Endothelial cell of umbilical vein (primary cell): ENCODE measurements at regions not wholly inside any gene's neighbourhood (a gene's known extent, or its start where the extent isn't known, plus 50 kb on each side); places are given as distances from the start of the nearest gene placed in this dataset.

Experiments
- BruUV-seq: library from RNA; stranded (reverse); fragments of 400-500 nt; replicated peaks from 2 replicates; lab custom pipeline; 2021; lab: Mats Ljungman, UMichigan
- CTCF ChIA-PET: fragments of 300-600, 350-600 bp; sonication (Branson Sonifier 250); formaldehyde crosslinking; loops from one replicate; lab custom pipeline; 2021; ENCODE audit warnings: antibody characterized with exemption, inconsistent platforms; lab: Charles Lee
- POLR2A ChIA-PET: fragments of 300-600, 350-600 bp; sonication (Branson Sonifier 250); formaldehyde crosslinking; loops from one replicate; lab custom pipeline; 2021; ENCODE audit warnings: antibody characterized with exemption, inconsistent platforms; lab: Charles Lee
- DNase-seq: peaks from one replicate; pipeline ENCODE4 v3.0.0-alpha.2; 2011; ENCODE audit warnings: low read depth, low spot score
- FAIRE-seq: peaks from 2 replicates; lab custom pipeline; 2011; peaks lifted over from hg19 to GRCh38; lab: Jason Lieb, UNC
- H2AFZ ChIP-seq: 2 replicates; pipeline ENCODE4 v1.6.0; 2012; ENCODE audit warnings: low read depth, low read length, control low read depth, inconsistent platforms
- H3K27ac ChIP-seq: 2 replicates; pipeline ENCODE4 v1.5.1; 2011; ENCODE audit warnings: low read depth, mild to moderate bottlenecking, control low read depth, low read length, moderate library complexity; ENCODE audit not compliant: insufficient read depth
- H3K27me3 ChIP-seq, 2 experiments: 2 replicates each; pipeline versions ENCODE4 v1.6.0 to v1.6.1; 2011; ENCODE audit warnings: low read length in 2 of 2, mixed read lengths in 1 of 2; ENCODE audit not compliant: control insufficient read depth in 2 of 2, insufficient read depth in 2 of 2
- H3K36me3 ChIP-seq, 2 experiments: 2 replicates in 1 of 2; 3 replicates in 1 of 2; pipeline ENCODE4 v1.5.1; 2011; ENCODE audit warnings: low read length in 2 of 2, mild to moderate bottlenecking in 1 of 2, moderate library complexity in 1 of 2; ENCODE audit not compliant: control insufficient read depth in 2 of 2, insufficient read depth in 2 of 2; ENCODE audit errors: extremely low read depth in 1 of 2
- H3K4me1 ChIP-seq: 3 replicates; pipeline ENCODE4 v1.5.1; 2011; ENCODE audit warnings: mild to moderate bottlenecking, low read length; ENCODE audit not compliant: control insufficient read depth, insufficient read depth; ENCODE audit errors: extremely low read depth
- H3K4me2 ChIP-seq: 2 replicates; pipeline ENCODE4 v1.6.1; 2011; ENCODE audit warnings: low read length, control low read depth, mixed read lengths; ENCODE audit not compliant: insufficient read depth
- H3K4me3 ChIP-seq, 3 experiments: fragments of 200-600 bp in 1 of 3; sonication (generic), shearing (Covaris generic) in 1 of 3; replicated peaks in 1 of 3; 2 replicates each; pipeline ENCODE4 v1.5.1; 2011 to 2016; ENCODE audit warnings: control low read depth in 3 of 3, low read length in 3 of 3, mild to moderate bottlenecking in 2 of 3, inconsistent platforms in 1 of 3, low read depth in 1 of 3, moderate library complexity in 1 of 3; ENCODE audit not compliant: insufficient read depth in 1 of 3
- H3K79me2 ChIP-seq: 2 replicates; pipeline ENCODE4 v1.6.0; 2012; ENCODE audit warnings: low read length, inconsistent platforms; ENCODE audit not compliant: control insufficient read depth, insufficient read depth
- H3K9ac ChIP-seq: replicated peaks from 2 replicates; pipeline ENCODE3; 2011; ENCODE audit warnings: low read length, control low read depth; ENCODE audit not compliant: insufficient read depth; ENCODE audit errors: extremely low read depth
- H3K9me1 ChIP-seq: replicated peaks from 3 replicates; pipeline ENCODE4 v1.6.0; 2011; ENCODE audit warnings: mild to moderate bottlenecking, low read length; ENCODE audit not compliant: control insufficient read depth, insufficient read depth; ENCODE audit errors: extremely low read depth
- H3K9me3 ChIP-seq: replicated peaks from 2 replicates; pipeline ENCODE4 v1.5.1; 2012; ENCODE audit warnings: low read length, inconsistent platforms; ENCODE audit not compliant: control insufficient read depth, insufficient read depth
- H4K20me1 ChIP-seq: replicated peaks from 2 replicates; pipeline ENCODE3; 2011; ENCODE audit warnings: mild to moderate bottlenecking, low read length; ENCODE audit not compliant: control insufficient read depth, insufficient read depth; ENCODE audit errors: extremely low read depth
- CTCF ChIP-seq, 2 donors: IDR thresholded peaks; 1 replicate in 1 of 2; 2 replicates in 1 of 2; pipeline ENCODE4 v1.5.1; 2011; ENCODE audit warnings: low read length in 2 of 2, mild to moderate bottlenecking in 2 of 2, moderate library complexity in 2 of 2, control low read depth in 1 of 2, inconsistent platforms in 1 of 2, low read depth in 1 of 2; ENCODE audit not compliant: insufficient read depth in 1 of 2; ENCODE audit errors: extremely low read depth in 1 of 2
- EZH2 ChIP-seq: IDR thresholded peaks from 2 replicates; pipeline ENCODE4 v1.6.1; 2012; ENCODE audit warnings: borderline replicate concordance, low read depth, mild to moderate bottlenecking, moderate library complexity, low read length, inconsistent platforms; ENCODE audit not compliant: severe bottlenecking
- FOS ChIP-seq: IDR thresholded peaks from 2 replicates; pipeline ENCODE4 v1.6.1; 2011; ENCODE audit warnings: mild to moderate bottlenecking, low read length, moderate library complexity, borderline replicate concordance; ENCODE audit not compliant: insufficient read depth
- GATA2 ChIP-seq: IDR thresholded peaks from 2 replicates; pipeline ENCODE4 v1.7.0; 2011; ENCODE audit warnings: low read depth, mild to moderate bottlenecking, moderate library complexity, mixed read lengths, low read length; ENCODE audit not compliant: insufficient read length, insufficient read depth
- JUN ChIP-seq: IDR thresholded peaks from 2 replicates; pipeline ENCODE4 v1.6.1; 2011; ENCODE audit warnings: borderline replicate concordance, low read depth; ENCODE audit not compliant: insufficient read length, insufficient read depth
- MAX ChIP-seq: IDR thresholded peaks from 2 replicates; pipeline ENCODE4 v1.6.1; 2011; ENCODE audit not compliant: insufficient read depth, insufficient read length
- MYC ChIP-seq: IDR thresholded peaks from one replicate; pipeline ENCODE4 v1.6.1; 2011; ENCODE audit warnings: mild to moderate bottlenecking, low read depth, low read length
- POLR2A ChIP-seq: IDR thresholded peaks from 2 replicates; pipeline ENCODE4 v1.6.1; 2012; ENCODE audit warnings: low read depth, mild to moderate bottlenecking, control low read depth, low read length
- POLR2AphosphoS5 ChIP-seq: IDR thresholded peaks from 2 replicates; pipeline ENCODE4 v1.6.1; 2012; ENCODE audit warnings: low read depth, mild to moderate bottlenecking, control low read depth, low read length, moderate library complexity; ENCODE audit not compliant: insufficient read depth
- dilution Hi-C: fragments of 300-500 bp; cut with MboI; formaldehyde crosslinking; loops from one replicate; pipeline ENCODE4 v1.15.0; 2019; ENCODE audit warnings: low sequenced_read_pairs; ENCODE audit not compliant: extremely low pct_ligation_motif_present
- intact Hi-C: fragments of 100-400 bp; cut with micrococcal nuclease; formaldehyde crosslinking; loops from one replicate; pipeline ENCODE4 v1.10.0; 2022

- BruUV-seq: no TSS peak
- FAIRE-seq (no peak), DNase-seq (no peak)
- H3K4me2 ChIP-seq: no peak overlapping the region
- no peak overlapping the region for H3K9ac ChIP-seq
- no peaks in the 10 kb centered on the region for H4K20me1 ChIP-seq
- H3K9me1 ChIP-seq: no peaks in the 10 kb centered on the region
- no peaks in the 10 kb centered on the region for H3K27me3 ChIP-seq
- H3K4me3 ChIP-seq: no peak overlapping the region
- POLR2A ChIA-PET: no interaction called here
- no peaks in the 10 kb centered on the region for H3K36me3 ChIP-seq
- no peak overlapping the region for H3K27ac ChIP-seq
- dilution Hi-C loops (no loop called here), intact Hi-C loops (no loop called here)
- no peaks in the 10 kb centered on the region for H3K9me3 ChIP-seq
- CTCF ChIA-PET: no interaction called here
- no peak overlapping the region for H2AFZ ChIP-seq
- H3K79me2 ChIP-seq: no peaks in the 10 kb centered on the region
- TF ChIP-seq JUN (no peak), FOS (no peak), GATA2 (no peak), EZH2 (no peak), CTCF (IDR thresholded peaks at IDR 0.05; ENCODE audit: extremely low read depth in 1 of 2, insufficient read depth in 1 of 2, low read depth in 1 of 2, low read length in 2 of 2) (no peak), MAX (no peak), POLR2AphosphoS5 (no peak), POLR2A (no peak), MYC (no peak)
- H3K4me1 ChIP-seq: no peaks in the 10 kb centered on the region
Observed at GRCh38 chr7:85713171-85713570, 526.3 kb upstream of the SEMA3D start.
